SK-N-SH (cell line): ENCODE measurements at regions not wholly inside any gene's neighbourhood (a gene's known extent, or its start where the extent isn't known, plus 50 kb on each side); places are given as distances from the start of the nearest gene placed in this dataset.

Source experiments
- CTCF ChIA-PET: fragments of 300-600, 350-600 bp; formaldehyde crosslinking; extraction: SDS; loops from one replicate; lab custom pipeline; 2021; lab: Yijun Ruan, JAX
- POLR2A ChIA-PET: fragments of 350-600 bp; sonication (Branson Sonifier 250); formaldehyde crosslinking; extraction: SDS; loops from one replicate; lab custom pipeline; 2020; ENCODE audit warnings: antibody characterized with exemption, inconsistent platforms; lab: Yijun Ruan, JAX
- DNase-seq: peaks from one replicate; pipeline ENCODE4 v3.0.0; 2012
- H2AFZ ChIP-seq: fragments of 200-600 bp; sonication (generic); 2 replicates; pipeline ENCODE4 v1.8.1; 2016; ENCODE audit warnings: antibody characterized with exemption, mild to moderate bottlenecking, low read depth
- H3F3A ChIP-seq: fragments of 200-600 bp; sonication (generic); replicated peaks from 2 replicates; pipeline ENCODE3; 2016; ENCODE audit warnings: antibody characterized with exemption, mild to moderate bottlenecking; ENCODE audit not compliant: insufficient read depth
- H3K27ac ChIP-seq, 2 experiments: fragments of 200-500 bp in 1 of 2; fragments of 200-600 bp in 1 of 2; sonication (Bioruptor generic) in 1 of 2; sonication (generic), shearing (Covaris generic) in 1 of 2; 2 replicates each; pipeline versions ENCODE4 v1.5.1 to v1.6.1; 2014 to 2016; ENCODE audit warnings: low read depth in 2 of 2, inconsistent platforms in 1 of 2, low read length in 1 of 2, mild to moderate bottlenecking in 1 of 2, mixed read lengths in 1 of 2
- H3K27me3 ChIP-seq: fragments of 200-600 bp; sonication (generic), shearing (Covaris generic); 2 replicates; pipeline ENCODE4 v1.6.1; 2016; ENCODE audit warnings: mixed run types; ENCODE audit not compliant: insufficient read depth
- H3K36me3 ChIP-seq, 2 experiments: fragments of 200-500 bp in 1 of 2; fragments of 200-600 bp in 1 of 2; sonication (Bioruptor generic) in 1 of 2; sonication (generic) in 1 of 2; replicated peaks in 1 of 2; 2 replicates each; pipeline versions ENCODE3 to v1.5.1; 2014 to 2016; ENCODE audit warnings: low read length in 1 of 2, mild to moderate bottlenecking in 1 of 2; ENCODE audit not compliant: insufficient read depth in 2 of 2, control insufficient read depth in 1 of 2
- H3K4me1 ChIP-seq, 2 experiments: fragments of 200-500 bp in 1 of 2; fragments of 200-600 bp in 1 of 2; sonication (Bioruptor generic) in 1 of 2; sonication (generic), shearing (Covaris generic) in 1 of 2; 2 replicates each; pipeline versions ENCODE4 v1.5.1 to v1.6.1; 2014 to 2016; ENCODE audit warnings: low read depth in 1 of 2, low read length in 1 of 2, mixed run types in 1 of 2; ENCODE audit not compliant: insufficient read depth in 2 of 2, control insufficient read depth in 1 of 2
- H3K4me2 ChIP-seq: fragments of 200-600 bp; sonication (generic), shearing (Covaris generic); 2 replicates; pipeline ENCODE4 v1.6.1; 2017; ENCODE audit warnings: mixed run types
- H3K4me3 ChIP-seq, 2 experiments: fragments of 200-500 bp in 1 of 2; fragments of 200-600 bp in 1 of 2; sonication (Bioruptor generic) in 1 of 2; sonication (generic), shearing (Covaris generic) in 1 of 2; 2 replicates each; pipeline versions ENCODE4 v1.5.1 to v1.8.1; 2014 to 2016; ENCODE audit warnings: low read depth in 2 of 2, inconsistent platforms in 1 of 2, low read length in 1 of 2, mild to moderate bottlenecking in 1 of 2, mixed read lengths in 1 of 2, moderate library complexity in 1 of 2
- H3K79me2 ChIP-seq: fragments of 200-600 bp; sonication (generic); 2 replicates; pipeline ENCODE4 v1.8.1; 2017; ENCODE audit warnings: mild to moderate bottlenecking; ENCODE audit not compliant: insufficient read depth
- H3K9ac ChIP-seq: fragments of 200-600 bp; sonication (generic); 2 replicates; pipeline ENCODE4 v1.6.1; 2017; ENCODE audit warnings: mixed run types
- H3K9me2 ChIP-seq: fragments of 200-600 bp; sonication (generic); 2 replicates; pipeline ENCODE4 v1.6.1; 2017; ENCODE audit warnings: mixed run types
- H3K9me3 ChIP-seq: fragments of 200-600 bp; sonication (generic); 2 replicates; pipeline ENCODE4 v1.6.1; 2017; ENCODE audit warnings: mixed run types, mild to moderate bottlenecking, moderate library complexity
- H4K20me1 ChIP-seq: fragments of 200-600 bp; sonication (generic); 2 replicates; pipeline ENCODE4 v1.6.1; 2017; ENCODE audit warnings: mild to moderate bottlenecking, mixed run types; ENCODE audit not compliant: insufficient read depth
- CHD2 ChIP-seq: fragments of 150-350 bp; IDR thresholded peaks from 2 replicates; pipeline ENCODE4 v1.6.1; 2018; ENCODE audit warnings: low read length; ENCODE audit not compliant: partially characterized antibody
- FOXJ3 ChIP-seq: sonication (generic); formaldehyde crosslinking; IDR thresholded peaks from 2 replicates; pipeline ENCODE4 v1.5.1; 2020; ENCODE audit warnings: mild to moderate bottlenecking, missing genetic modification reagents
- FOXM1 ChIP-seq: IDR thresholded peaks from 2 replicates; pipeline ENCODE4 v1.4.0; 2012; ENCODE audit warnings: low read depth, mild to moderate bottlenecking
- NFIC ChIP-seq: IDR thresholded peaks from 2 replicates; pipeline ENCODE4 v1.4.0; 2012; ENCODE audit warnings: borderline replicate concordance
- PBX3 ChIP-seq: IDR thresholded peaks from 2 replicates; pipeline ENCODE4; 2012
- RCOR1 ChIP-seq: fragments of 150-350 bp; IDR thresholded peaks from 2 replicates; pipeline ENCODE4 v1.6.1; 2017; ENCODE audit warnings: antibody characterized with exemption, low read length
- RFX5 ChIP-seq: IDR thresholded peaks from 2 replicates; pipeline ENCODE4 v1.6.1; 2012; ENCODE audit warnings: mild to moderate bottlenecking, improper control_type of control experiment, low read length
- RXRA ChIP-seq: IDR thresholded peaks from 2 replicates; pipeline ENCODE4 v1.4.0; 2012; ENCODE audit warnings: low read depth, mild to moderate bottlenecking, borderline replicate concordance
- SMC3 ChIP-seq: IDR thresholded peaks from 2 replicates; pipeline ENCODE4 v1.6.1; 2012; ENCODE audit warnings: low read depth, low read length, improper control_type of control experiment
- TAF1 ChIP-seq: IDR thresholded peaks from 2 replicates; pipeline ENCODE4 v1.6.1; 2012; ENCODE audit warnings: low read depth, mild to moderate bottlenecking, low read length, moderate library complexity, borderline replicate concordance
- WGBS: methylation state at CpG from one replicate; pipeline ENCODE4 v1.1.6; 2017; ENCODE audit warnings: low lambda C conversion rate; 5-methylcytosine and 5-hydroxymethylcytosine counted together

GRCh38 chr1:30263888-30264671 is 459.3 kb downstream of the MATN1 start:
- H2AFZ ChIP-seq, result no peak overlapping the region
- H3K9me2 ChIP-seq, result no peaks in the 10 kb centered on the region
- no peaks in the 10 kb centered on the region for H3F3A ChIP-seq
- H3K36me3 ChIP-seq, result no peaks in the 10 kb centered on the region
- WGBS, result 18% methylated on average over 8 of the region's 9 CpGs
- no peaks in the 10 kb centered on the region for H3K27me3 ChIP-seq
- no peaks in the 10 kb centered on the region for H4K20me1 ChIP-seq
- no peak overlapping the region for H3K4me3 ChIP-seq
- no peaks in the 10 kb centered on the region for H3K79me2 ChIP-seq
- ChIA-PET POLR2A (no interaction called here), CTCF (interaction anchor here (1.1 to 1.8 kb wide), 2 partner anchors 11 to 116 kb away, joined by 4 to 5 read pairs; no protein-coding TSS in a partner anchor)
- no peak overlapping the region for H3K27ac ChIP-seq
- H3K9ac ChIP-seq, result no peak overlapping the region
- peaks cover 0 to 14% of the 10 kb centered on the region in 2 experiments; a peak in 2 of 4 replicates for H3K4me1 ChIP-seq
- H3K4me2 ChIP-seq, result no peak overlapping the region
- no peak for TF ChIP-seq RXRA
- TF ChIP-seq, all 33 proteins: peak for 0
- no peak for DNase-seq
- no peaks in the 10 kb centered on the region for H3K9me3 ChIP-seq

- H3K4me3 ChIP-seq, result no peak overlapping the region
- no peaks in the 10 kb centered on the region for H3K36me3 ChIP-seq
- no peaks in the 10 kb centered on the region for H3K9me2 ChIP-seq
- H3K9ac ChIP-seq, result no peak overlapping the region
- no peak overlapping the region for H3K4me2 ChIP-seq
- H2AFZ ChIP-seq, result no peak overlapping the region
- POLR2A ChIA-PET, result no interaction called here
- 21% methylated on average over 2 of the region's 4 CpGs for WGBS
- no peak overlapping the region for H3K27ac ChIP-seq
- H4K20me1 ChIP-seq, result no peaks in the 10 kb centered on the region
- peaks cover 0 to 14% of the 10 kb centered on the region in 2 experiments; a peak in 2 of 4 replicates for H3K4me1 ChIP-seq
- CTCF ChIA-PET, result interaction anchor here (0.9 to 1.8 kb wide), 4 partner anchors 9 to 117 kb away, joined by 3 to 5 read pairs (median 4); no protein-coding TSS in a partner anchor
- H3K79me2 ChIP-seq, result no peaks in the 10 kb centered on the region
- H3K27me3 ChIP-seq, result no peaks in the 10 kb centered on the region
- H3F3A ChIP-seq, result no peaks in the 10 kb centered on the region
- TF ChIP-seq FOXM1, result no peak
- no peak for TF ChIP-seq RCOR1
- no peak for TF ChIP-seq RXRA
- no peak for TF ChIP-seq TAF1
- no peak for DNase-seq
- no peaks in the 10 kb centered on the region for H3K9me3 ChIP-seq
Measured at GRCh38 chr1:30263405-30263804, 460.0 kb downstream of the MATN1 start.

- CTCF ChIA-PET, result interaction anchor here (1.2 to 1.8 kb wide), 2 partner anchors 9 to 10 kb away, joined by 3 to 5 read pairs; no protein-coding TSS in a partner anchor
- no peak for DNase-seq
Measured at GRCh38 chr1:30262158-30262557, 461.2 kb downstream of the MATN1 start.

More at GRCh38 chr1:30262158-30262557, 461.2 kb downstream of the MATN1 start:
- Histone ChIP-seq H3K27ac (no peak overlapping the region), H3F3A (no peaks in the 10 kb centered on the region), H3K79me2 (no peaks in the 10 kb centered on the region), H4K20me1 (no peaks in the 10 kb centered on the region), H3K36me3 (no peaks in the 10 kb centered on the region), H3K9me2 (no peaks in the 10 kb centered on the region), H3K4me2 (no peak overlapping the region), H3K4me3 (no peak overlapping the region), H3K9ac (no peak overlapping the region), H3K9me3 (no peaks in the 10 kb centered on the region), H3K4me1 (peaks cover 0 to 14% of the 10 kb centered on the region in 2 experiments; a peak in 2 of 4 replicates), H3K27me3 (no peaks in the 10 kb centered on the region), H2AFZ (no peak overlapping the region)
- WGBS, result 37% methylated on average over 5 of the region's 5 CpGs
- no peak for TF ChIP-seq CHD2
- TF ChIP-seq SMC3, result no peak
- TF ChIP-seq RFX5, result no peak
- no peak for TF ChIP-seq FOXJ3 (CRISPR knock-in tag)
- no peak for TF ChIP-seq NFIC
- no peak for TF ChIP-seq PBX3
- POLR2A ChIA-PET, result no interaction called here
